HEK293 (cell line): ENCODE measurements at regions not wholly inside any gene's neighbourhood (a gene's known extent, or its start where the extent isn't known, plus 50 kb on each side); places are given as distances from the start of the nearest gene placed in this dataset.

ENCODE experiments used
- CTCF ChIP-seq: fragments of 450-650 bp; formaldehyde crosslinking; IDR thresholded peaks from 2 replicates; pipeline ENCODE4 v1.5.1; 2016; ENCODE audit warnings: missing biosample characterization, missing genetic modification characterization
- TF ChIP-seq, protein P1 (sequence below): fragments of 450-650 bp; formaldehyde crosslinking; IDR thresholded peaks from 2 replicates; pipeline ENCODE4 v1.5.1; 2016; ENCODE audit warnings: missing biosample characterization, missing genetic modification characterization, low read depth

DNA sequence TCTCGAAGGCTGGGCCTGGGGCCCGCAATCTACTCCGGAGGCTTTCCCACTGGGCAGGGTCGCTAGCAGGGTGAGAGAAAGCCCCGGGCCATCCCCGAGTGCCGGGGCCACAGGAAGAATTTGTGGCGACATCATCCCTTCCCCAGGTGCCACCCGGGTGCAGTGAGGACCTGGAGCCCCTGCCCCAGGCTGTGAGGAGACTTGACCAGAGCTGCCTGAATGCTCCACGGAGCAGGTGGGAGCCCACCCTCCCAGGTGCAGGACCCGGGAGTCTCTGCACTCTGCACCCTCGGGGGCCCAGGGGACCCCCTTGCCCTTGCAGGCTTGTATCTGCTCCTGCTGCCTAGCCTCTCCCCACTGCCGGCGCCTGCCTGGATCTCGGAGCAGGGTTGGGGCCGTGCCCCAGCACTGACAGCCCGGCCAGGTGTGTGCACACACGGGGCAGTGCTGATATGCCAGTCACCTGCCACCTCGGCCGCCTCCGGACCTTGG, 67.5 kb upstream of the RGS7 start:
- TF ChIP-seq, protein P1, sequence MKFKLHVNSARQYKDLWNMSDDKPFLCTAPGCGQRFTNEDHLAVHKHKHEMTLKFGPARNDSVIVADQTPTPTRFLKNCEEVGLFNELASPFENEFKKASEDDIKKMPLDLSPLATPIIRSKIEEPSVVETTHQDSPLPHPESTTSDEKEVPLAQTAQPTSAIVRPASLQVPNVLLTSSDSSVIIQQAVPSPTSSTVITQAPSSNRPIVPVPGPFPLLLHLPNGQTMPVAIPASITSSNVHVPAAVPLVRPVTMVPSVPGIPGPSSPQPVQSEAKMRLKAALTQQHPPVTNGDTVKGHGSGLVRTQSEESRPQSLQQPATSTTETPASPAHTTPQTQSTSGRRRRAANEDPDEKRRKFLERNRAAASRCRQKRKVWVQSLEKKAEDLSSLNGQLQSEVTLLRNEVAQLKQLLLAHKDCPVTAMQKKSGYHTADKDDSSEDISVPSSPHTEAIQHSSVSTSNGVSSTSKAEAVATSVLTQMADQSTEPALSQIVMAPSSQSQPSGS (tag by site-specific recombination) = no peak
- no peak for TF ChIP-seq CTCF
